Activated CD4-positive, CD25-positive, alpha-beta regulatory T cell treated with anti-CD3 and anti-CD28 coated beads, Interleukin-2, amount 50 U/mL, for 24 hours (primary cell): ENCODE measurements at regions not wholly inside any gene's neighbourhood (a gene's known extent, or its start where the extent isn't known, plus 50 kb on each side); places are given as distances from the start of the nearest gene placed in this dataset.
A peak's percentile ranks its signal among the peaks of the same experiment; 100 is the strongest.

Experiments used
- ATAC-seq, 2 donors: fragments of 150-1000 bp; cut with Tn5 transposase; one replicate each; pipeline ENCODE4 v1.10.0; 2021; ENCODE audit warnings: mild to moderate bottlenecking in 1 of 2, moderate library complexity in 1 of 2

DNA sequence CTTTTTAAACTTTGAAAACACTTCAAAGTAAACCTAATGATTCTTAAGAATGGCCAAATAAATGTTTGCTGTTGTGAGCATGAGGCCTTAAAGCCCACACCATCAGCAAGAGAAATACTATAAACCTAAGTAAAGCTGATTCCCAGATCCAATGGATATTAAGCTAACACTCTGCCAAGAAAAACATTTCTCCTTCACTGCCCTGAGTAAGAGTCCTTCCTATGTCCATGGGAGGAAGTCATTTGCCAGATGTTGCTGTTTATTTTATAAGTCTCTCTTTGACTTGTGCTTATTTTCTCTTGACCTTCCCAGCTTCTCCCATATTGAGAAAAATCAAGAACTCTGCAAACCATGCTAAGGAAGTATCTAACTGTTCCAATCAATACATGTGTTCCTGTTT lies 154.3 kb upstream of the EDNRA start:
- ATAC-seq: no peak

DNA sequence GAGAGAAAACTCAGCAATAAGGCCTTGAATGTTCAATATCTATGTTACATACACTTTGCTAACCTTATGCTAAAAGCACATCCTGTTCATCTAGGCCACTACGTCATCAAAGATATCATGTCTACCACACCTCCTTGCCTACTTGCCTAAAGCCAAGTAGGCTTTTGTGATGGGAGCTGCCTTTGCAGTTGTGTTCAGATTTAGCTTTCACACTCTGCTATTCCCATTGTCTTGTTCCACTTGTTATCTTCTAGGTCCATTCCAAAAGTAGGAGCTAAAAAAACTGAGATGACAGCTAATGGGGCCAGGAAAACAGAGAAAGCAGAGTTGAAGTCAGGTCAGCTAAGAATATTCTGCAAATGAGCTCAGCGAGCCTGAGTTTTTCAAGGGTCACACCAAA lies 153.6 kb upstream of the EDNRA start:
- no peak for ATAC-seq

DNA sequence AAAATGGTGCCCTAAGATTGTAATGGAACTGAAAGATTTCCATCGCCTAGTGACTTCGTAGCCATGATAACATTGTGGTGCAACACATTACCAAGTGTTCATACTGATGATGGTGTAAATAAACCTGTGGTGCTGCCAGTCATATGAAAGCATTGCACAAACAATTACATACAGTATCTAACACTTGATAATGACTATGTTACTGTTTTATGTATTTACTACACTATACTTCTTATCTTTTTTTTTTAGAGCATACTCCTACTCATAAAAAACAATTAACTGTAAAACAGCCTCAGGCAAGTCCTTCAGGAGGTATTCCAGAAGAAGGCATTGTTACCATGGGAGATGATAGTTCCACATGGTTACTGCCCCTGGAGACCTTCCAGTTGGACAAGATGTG lies 152.7 kb upstream of the EDNRA start:
- ATAC-seq: no peak

DNA sequence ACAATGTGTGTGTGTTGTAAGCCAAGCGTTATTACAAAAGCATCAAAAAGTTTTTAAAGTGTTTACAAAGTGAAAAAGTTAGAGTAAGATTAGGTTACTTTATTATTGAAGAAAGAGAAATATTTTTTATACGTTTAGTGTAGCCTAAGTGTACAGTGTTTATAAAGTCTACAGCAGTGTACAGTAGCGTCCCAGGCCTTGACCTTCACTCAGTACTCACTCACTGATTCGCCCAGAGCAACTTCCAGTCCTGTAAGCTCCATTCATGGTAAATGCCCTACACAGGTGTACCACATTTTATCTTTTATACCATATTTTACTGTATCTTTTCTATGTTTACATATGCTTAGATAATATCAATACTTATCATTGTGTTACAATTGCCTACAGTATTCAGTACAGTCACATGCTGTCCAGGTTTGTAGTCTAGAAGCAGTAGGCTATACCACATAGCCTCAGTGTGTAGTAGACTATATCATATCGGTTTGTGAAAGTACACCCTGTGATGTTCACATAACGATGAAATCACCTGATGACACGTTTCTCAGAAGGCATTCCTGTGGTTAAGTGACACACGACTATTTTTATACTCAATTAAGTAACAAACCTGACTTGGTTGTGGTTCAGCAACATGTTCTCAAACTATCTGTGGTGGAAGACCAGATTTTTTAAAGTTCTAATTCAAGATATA lies 152.0 kb upstream of the EDNRA start:
- peak in 1 of 2 donors; percentile 33 for ATAC-seq

DNA sequence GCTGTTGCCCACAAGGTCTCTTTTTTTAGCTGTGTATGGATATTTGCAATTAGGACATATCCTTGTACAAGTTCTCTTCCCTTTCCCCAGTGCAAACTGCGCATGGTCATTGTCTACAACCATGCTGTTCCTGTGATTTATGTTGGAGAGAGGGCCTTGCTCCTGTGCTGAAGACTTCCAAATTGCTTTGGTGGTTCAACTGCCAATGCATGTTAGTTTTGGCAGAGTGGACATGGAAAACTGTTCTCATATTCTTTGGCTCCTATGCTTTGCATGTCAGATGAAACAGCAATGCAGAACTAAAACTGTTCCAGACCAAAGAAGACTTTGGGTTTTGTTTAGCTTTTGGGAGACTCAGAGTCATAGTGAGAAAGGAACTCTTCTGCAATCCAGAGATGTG lies 148.8 kb upstream of the EDNRA start:
- ATAC-seq: no peak

- ATAC-seq: no peak
Measured at GRCh38 chr4:147334478-147334877, 146.4 kb upstream of the EDNRA start.

DNA sequence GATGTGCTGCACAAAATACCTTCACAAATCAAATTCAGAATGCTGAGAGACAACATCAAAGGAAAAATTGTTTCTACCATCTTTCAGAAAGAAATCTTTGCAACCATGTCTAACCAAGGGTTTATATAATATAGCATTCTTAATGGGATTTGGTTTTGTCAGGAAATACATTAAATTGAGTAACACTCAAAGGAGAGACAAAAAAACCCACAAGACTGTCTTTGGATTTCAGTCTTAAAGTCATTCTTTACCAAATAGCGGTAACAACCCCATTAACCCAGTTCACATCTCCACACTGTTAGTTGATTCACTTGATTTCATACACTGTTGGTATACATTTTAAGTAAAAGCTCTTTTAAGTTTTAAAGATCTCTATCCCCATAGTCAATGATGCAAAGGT lies 145.7 kb upstream of the EDNRA start:
- ATAC-seq: no peak

DNA sequence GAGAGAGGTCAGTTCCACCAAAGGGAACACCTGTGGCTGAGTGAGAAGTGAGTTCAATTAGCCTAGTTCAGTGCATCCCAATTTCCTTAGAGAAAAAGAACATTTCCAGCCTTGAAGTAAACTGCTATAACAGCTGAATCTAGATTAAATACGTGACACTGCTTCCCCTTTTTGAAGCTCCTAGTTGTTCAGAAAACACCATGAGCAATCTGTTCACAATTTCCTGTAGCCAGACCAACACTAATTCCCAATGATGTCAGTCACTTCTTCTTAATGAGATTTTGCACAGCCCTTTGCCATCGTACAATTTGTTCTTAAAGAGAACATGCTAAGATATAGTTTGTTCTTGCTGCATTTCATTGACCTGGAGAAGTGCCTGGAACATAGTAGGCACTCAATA lies 144.6 kb upstream of the EDNRA start:
- ATAC-seq: no peak

DNA sequence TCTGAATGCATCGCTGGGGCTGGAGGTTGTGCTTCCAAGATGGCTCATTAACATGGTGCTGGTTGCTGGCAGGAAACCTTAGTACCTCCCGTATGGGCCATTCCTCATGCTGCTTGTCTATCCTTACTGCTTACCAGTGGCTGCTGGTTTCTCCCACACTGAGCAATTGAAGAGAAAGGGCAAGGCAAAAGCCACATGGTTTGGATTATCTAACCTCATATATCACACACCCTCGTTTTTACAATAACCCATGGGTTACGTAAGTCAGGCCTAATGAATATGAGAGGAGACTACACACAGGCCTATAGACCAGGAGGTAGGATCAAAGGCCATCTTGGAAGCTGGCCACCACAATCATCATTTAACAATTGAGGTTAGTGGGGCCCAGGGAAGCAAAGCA lies 141.8 kb upstream of the EDNRA start:
- ATAC-seq: no peak

- no peak for ATAC-seq
Measured at GRCh38 chr4:147340111-147340510, 140.8 kb upstream of the EDNRA start.

DNA sequence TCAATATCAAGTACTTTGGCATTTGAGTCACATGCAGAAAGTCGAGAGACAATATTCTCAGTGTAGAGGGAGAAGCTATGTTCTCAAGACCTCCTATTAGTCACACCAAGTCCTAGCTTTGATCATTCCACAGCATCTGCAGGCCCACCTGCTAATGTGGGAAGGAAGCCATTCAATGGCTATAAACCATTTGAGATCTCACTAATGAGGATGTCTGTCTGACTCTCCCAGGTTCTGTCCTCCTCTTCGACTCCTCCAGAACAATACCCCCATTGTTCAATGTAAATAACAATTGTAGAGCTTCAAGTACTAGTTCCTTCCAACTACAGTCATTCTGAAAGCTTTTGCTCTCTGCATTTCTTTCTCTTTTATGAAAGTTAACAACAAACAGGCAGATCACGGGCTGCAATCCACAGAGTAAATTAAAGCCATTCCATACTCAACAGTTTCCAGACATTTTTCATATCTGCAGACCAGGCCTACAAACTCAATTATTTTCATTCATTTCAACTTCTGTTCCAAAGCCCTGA lies 140.2 kb upstream of the EDNRA start:
- ATAC-seq: no peak

GRCh38 chr4:147343692-147344091 lies 137.2 kb upstream of the EDNRA start:
- ATAC-seq: no peak

GRCh38 chr4:147345662-147346061 lies 135.2 kb upstream of the EDNRA start:
- ATAC-seq: no peak

GRCh38 chr4:147347217-147347616 lies 133.7 kb upstream of the EDNRA start:
- no peak for ATAC-seq

- ATAC-seq: no peak
Measured at GRCh38 chr4:147349193-147349592, 131.7 kb upstream of the EDNRA start.

DNA sequence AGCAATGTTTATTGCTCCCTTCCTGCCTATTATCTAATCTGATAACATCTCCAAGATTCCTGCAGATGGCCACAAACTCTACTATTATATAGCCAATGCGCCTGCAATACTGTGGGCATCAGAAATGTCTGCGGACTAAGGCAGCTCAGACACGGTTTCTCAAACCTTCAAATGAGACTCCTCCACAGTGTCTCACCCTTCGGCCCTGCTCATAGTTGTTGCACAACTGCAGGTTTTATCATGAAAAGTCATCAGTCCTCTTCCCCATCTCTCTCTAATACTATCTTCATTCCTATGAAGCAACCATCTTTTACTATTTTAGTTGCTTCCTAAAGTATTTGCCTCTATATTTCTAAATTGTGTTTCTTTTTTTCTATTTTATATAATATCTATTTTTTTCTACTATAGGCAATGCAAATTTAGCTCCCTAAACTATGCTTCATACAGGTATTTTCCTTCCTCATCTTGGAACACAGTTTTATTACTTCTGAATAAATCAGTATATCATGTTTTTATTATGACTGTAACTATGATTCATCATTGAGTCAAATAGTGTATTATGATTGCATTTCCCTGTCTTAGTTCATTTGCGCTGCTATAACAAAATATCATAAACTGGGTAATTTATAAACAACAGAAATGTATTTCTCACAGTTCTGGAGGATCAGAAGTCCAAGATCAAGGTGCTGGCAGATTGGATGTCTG lies 129.7 kb upstream of the EDNRA start:
- ATAC-seq: no peak

- ATAC-seq: no peak
Measured at GRCh38 chr4:147354237-147354636, 126.7 kb upstream of the EDNRA start.

DNA sequence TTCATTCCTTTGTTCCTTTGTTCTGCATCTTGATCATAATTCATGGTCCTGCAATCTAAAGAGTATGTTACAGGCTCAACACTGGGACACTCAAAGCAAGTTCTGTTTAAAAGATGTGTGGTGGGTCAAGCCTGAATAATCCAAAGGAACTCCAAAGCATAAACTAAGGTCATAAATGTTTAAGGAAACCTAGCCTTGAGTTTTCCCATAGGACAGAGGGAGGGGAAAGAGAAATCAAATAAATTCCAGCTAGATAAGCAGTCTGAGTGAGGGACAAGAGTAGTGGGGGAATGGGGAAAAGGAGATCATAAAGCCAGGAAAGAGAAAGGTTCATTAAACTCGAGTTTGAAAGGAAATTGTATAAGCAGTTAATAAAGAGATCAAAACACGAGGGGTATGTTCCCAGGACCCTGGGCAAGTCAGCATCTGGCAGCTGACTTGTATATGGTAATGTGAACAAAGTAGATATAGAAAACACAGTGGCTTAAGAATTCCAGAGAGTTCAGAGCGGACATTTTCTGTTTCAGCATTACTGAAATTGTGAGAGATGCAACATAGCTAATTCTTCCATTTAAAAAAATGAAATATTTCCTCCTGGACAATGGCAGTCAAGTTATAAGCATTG lies 125.8 kb upstream of the EDNRA start:
- no peak for ATAC-seq

GRCh38 chr4:147355847-147356246 lies 125.0 kb upstream of the EDNRA start:
- ATAC-seq: no peak

DNA sequence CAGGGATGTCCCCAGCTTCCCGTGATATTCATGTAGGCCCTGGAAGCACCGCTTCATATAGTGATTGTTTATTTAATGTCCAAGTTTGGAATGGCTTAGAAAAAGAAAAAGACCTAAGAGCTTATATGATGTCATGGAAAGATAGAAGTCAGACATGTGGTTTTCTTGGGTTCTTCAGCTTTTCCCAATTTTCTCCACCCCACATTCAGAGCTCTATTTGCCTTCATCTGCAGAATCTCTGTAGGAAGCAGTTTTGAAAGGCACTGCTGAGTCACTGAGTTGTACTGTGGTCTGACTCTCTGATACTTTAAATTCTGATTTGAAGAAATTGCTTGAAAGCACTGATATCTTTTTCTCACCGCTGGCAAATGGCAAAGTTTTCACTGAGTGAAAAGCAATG lies 120.6 kb upstream of the EDNRA start:
- ATAC-seq: no peak

GRCh38 chr4:147361726-147362125 lies 119.2 kb upstream of the EDNRA start:
- ATAC-seq: no peak

- no peak for ATAC-seq
Measured at GRCh38 chr4:147362938-147363337, 118.0 kb upstream of the EDNRA start.

DNA sequence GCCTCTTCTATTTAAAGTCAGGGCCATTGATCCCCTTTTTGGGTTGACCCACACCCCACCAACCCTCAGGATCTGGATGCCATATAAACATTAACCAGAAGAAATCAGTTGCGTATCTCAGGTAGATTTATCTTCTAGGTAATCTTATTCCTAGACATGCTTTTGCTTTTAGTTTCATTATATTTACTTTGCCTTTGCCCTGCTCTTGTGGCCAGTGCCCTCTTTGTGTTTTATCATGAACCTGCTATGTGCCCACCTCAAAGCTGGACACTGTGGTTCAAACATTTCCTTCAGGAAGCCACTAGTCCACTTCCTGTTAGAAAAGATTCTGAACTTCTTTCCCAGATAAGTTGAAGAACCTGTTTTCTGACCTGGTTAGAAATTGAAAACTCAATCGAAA lies 117.4 kb upstream of the EDNRA start:
- no peak for ATAC-seq

DNA sequence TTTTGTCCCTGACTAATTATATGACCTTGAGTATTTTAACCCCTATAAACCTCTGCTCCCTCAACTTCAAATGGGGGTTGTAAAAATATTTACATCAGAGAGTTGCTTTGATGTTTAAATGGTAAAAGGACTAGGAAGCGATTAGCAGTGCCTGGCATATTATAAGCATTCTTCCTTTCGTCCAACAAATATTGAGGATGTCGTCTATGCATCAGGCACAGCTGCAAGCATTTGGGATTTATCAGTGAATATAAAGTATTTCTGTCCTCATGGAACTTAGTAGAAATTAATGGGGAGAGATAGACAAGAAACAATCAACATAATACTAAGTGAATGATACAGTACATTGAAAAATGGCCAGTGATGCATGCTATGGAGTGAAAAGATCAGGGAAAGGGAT lies 115.5 kb upstream of the EDNRA start:
- no peak for ATAC-seq
